ENCODE measurements at regions not wholly inside any gene's neighbourhood (a gene's known extent, or its start where the extent isn't known, plus 50 kb on each side); places are given as distances from the start of the nearest gene placed in this dataset.

- no peak for DNase-seq (ENCODE audit: low read depth)
Observed at GRCh38 chr18:27473318-27473717, 288.2 kb upstream of the CHST9 start.

- no peak for DNase-seq (ENCODE audit: low read depth)
Observed at GRCh38 chr18:27467073-27467472, 282.0 kb upstream of the CHST9 start.

GRCh38 chr18:27461957-27462356 is 276.8 kb upstream of the CHST9 start:
- no peak for DNase-seq (ENCODE audit: low read depth)

GRCh38 chr18:27449104-27449503 is 264.0 kb upstream of the CHST9 start:
- DNase-seq (ENCODE audit: low read depth): no peak

- no peak for DNase-seq (ENCODE audit: low read depth)
Observed at GRCh38 chr18:27447930-27448329, 262.8 kb upstream of the CHST9 start.

- no peak for DNase-seq (ENCODE audit: low read depth)
Observed at GRCh38 chr18:27447451-27447881, 262.4 kb upstream of the CHST9 start.

- DNase-seq (ENCODE audit: low read depth): no peak
Observed at GRCh38 chr18:27430595-27430994, 245.5 kb upstream of the CHST9 start.

GRCh38 chr18:27428716-27429475 is 243.8 kb upstream of the CHST9 start:
- DNase-seq (ENCODE audit: low read depth): no peak

GRCh38 chr18:27428120-27428519 is 243.0 kb upstream of the CHST9 start:
- DNase-seq (ENCODE audit: low read depth): no peak

GRCh38 chr18:27423581-27423980 is 238.5 kb upstream of the CHST9 start:
- DNase-seq (ENCODE audit: low read depth): no peak

GRCh38 chr18:27419646-27420045 is 234.5 kb upstream of the CHST9 start:
- DNase-seq (ENCODE audit: low read depth): no peak

GRCh38 chr18:27415495-27415894 is 230.4 kb upstream of the CHST9 start:
- no peak for DNase-seq (ENCODE audit: low read depth)

- no peak for DNase-seq (ENCODE audit: low read depth)
Observed at GRCh38 chr18:27414682-27415081, 229.6 kb upstream of the CHST9 start.

GRCh38 chr18:27413495-27414401 is 228.6 kb upstream of the CHST9 start:
- DNase-seq (ENCODE audit: low read depth): peak; percentile 33

GRCh38 chr18:27412556-27412955 is 227.4 kb upstream of the CHST9 start:
- DNase-seq (ENCODE audit: low read depth): no peak

GRCh38 chr18:27411911-27412310 is 226.8 kb upstream of the CHST9 start:
- DNase-seq (ENCODE audit: low read depth): no peak

- DNase-seq (ENCODE audit: low read depth): no peak
Observed at GRCh38 chr18:27411013-27411412, 225.9 kb upstream of the CHST9 start.

- no peak for DNase-seq (ENCODE audit: low read depth)
Observed at GRCh38 chr18:27404855-27405254, 219.7 kb upstream of the CHST9 start.

- DNase-seq (ENCODE audit: low read depth): no peak
Observed at GRCh38 chr18:27400001-27400400, 214.9 kb upstream of the CHST9 start.

GRCh38 chr18:27395752-27396151 is 210.6 kb upstream of the CHST9 start:
- no peak for DNase-seq (ENCODE audit: low read depth)

- no peak for DNase-seq (ENCODE audit: low read depth)
Observed at GRCh38 chr18:27394687-27395086, 209.6 kb upstream of the CHST9 start.

- DNase-seq (ENCODE audit: low read depth): no peak
Observed at GRCh38 chr18:27382567-27383216, 197.6 kb upstream of the CHST9 start.

All from fibroblast of the conjunctiva (primary cell).